Central memory CD8-positive, alpha-beta T cell (primary cell): ENCODE measurements at regions not wholly inside any gene's neighbourhood (a gene's known extent, or its start where the extent isn't known, plus 50 kb on each side); places are given as distances from the start of the nearest gene placed in this dataset.

Experiments
- ATAC-seq: fragments of 150-1000 bp; cut with Tn5 transposase; replicated peaks from 2 replicates; pipeline ENCODE4 v1.10.0; 2022; ENCODE audit warnings: mild to moderate bottlenecking, moderate FRiP score, moderate number of reproducible peaks; ENCODE audit not compliant: poor library complexity, severe bottlenecking; ENCODE audit errors: extremely low read depth
- DNase-seq, 2 donors: peaks; one replicate each; pipeline ENCODE4 v3.0.0; 2021; ENCODE audit warnings: low spot score in 2 of 2
- H3K27ac Mint-ChIP-seq: one replicate; pipeline ENCODE4 v1.8.0; 2022; ENCODE audit warnings: low read depth, mild to moderate bottlenecking, moderate library complexity, mixed read lengths
- H3K27me3 Mint-ChIP-seq: one replicate; pipeline ENCODE4 v1.8.0; 2022; ENCODE audit warnings: mixed read lengths
- H3K36me3 Mint-ChIP-seq: one replicate; pipeline ENCODE4 v1.8.0; 2022; ENCODE audit warnings: mild to moderate bottlenecking, moderate library complexity, mixed read lengths; ENCODE audit not compliant: insufficient read depth
- H3K4me1 Mint-ChIP-seq: one replicate; pipeline ENCODE4 v1.8.0; 2022; ENCODE audit warnings: mixed read lengths
- H3K4me3 Mint-ChIP-seq: one replicate; pipeline ENCODE4 v1.8.0; 2022; ENCODE audit warnings: mild to moderate bottlenecking, moderate library complexity, mixed read lengths
- H3K9me3 Mint-ChIP-seq: one replicate; pipeline ENCODE4 v1.8.0; 2022; ENCODE audit warnings: mixed read lengths

GRCh38 chr22:26797910-26798309 is 140.5 kb downstream of the MIAT start:
- Mint-ChIP-seq H3K27me3 (no peaks in the 10 kb centered on the region), H3K4me3 (no peak overlapping the region), H3K27ac (no peak overlapping the region), H3K4me1 (no peaks in the 10 kb centered on the region), H3K36me3 (peaks cover 8% of the 10 kb centered on the region), H3K9me3 (no peaks in the 10 kb centered on the region)
- DNase-seq = no peak
- ATAC-seq = no peak

GRCh38 chr22:26798462-26799065 is 141.2 kb downstream of the MIAT start:
- Mint-ChIP-seq H3K4me3 (no peak overlapping the region), H3K4me1 (no peaks in the 10 kb centered on the region), H3K27me3 (no peaks in the 10 kb centered on the region), H3K27ac (no peak overlapping the region), H3K9me3 (no peaks in the 10 kb centered on the region), H3K36me3 (peaks cover 8% of the 10 kb centered on the region)
- ATAC-seq = no peak
- DNase-seq = no peak

- Mint-ChIP-seq H3K27ac (no peak overlapping the region), H3K4me1 (no peaks in the 10 kb centered on the region), H3K36me3 (peaks cover 5% of the 10 kb centered on the region), H3K27me3 (no peaks in the 10 kb centered on the region), H3K4me3 (no peak overlapping the region), H3K9me3 (no peaks in the 10 kb centered on the region)
- DNase-seq = no peak
- no peak for ATAC-seq
Observed at GRCh38 chr22:26800858-26801257, 143.5 kb downstream of the MIAT start.

GRCh38 chr22:26801449-26801848 is 144.1 kb downstream of the MIAT start:
- H3K27me3 Mint-ChIP-seq = no peaks in the 10 kb centered on the region
- H3K4me1 Mint-ChIP-seq = no peaks in the 10 kb centered on the region
- no peak overlapping the region for H3K27ac Mint-ChIP-seq
- peaks cover 2% of the 10 kb centered on the region for H3K36me3 Mint-ChIP-seq
- no peak overlapping the region for H3K4me3 Mint-ChIP-seq
- ATAC-seq = no peak
- DNase-seq = no peak
- no peaks in the 10 kb centered on the region for H3K9me3 Mint-ChIP-seq

GRCh38 chr22:26804315-26804714 is 146.9 kb downstream of the MIAT start:
- Mint-ChIP-seq H3K27ac (no peak overlapping the region), H3K9me3 (no peaks in the 10 kb centered on the region), H3K27me3 (no peaks in the 10 kb centered on the region), H3K36me3 (peaks cover 4% of the 10 kb centered on the region), H3K4me1 (no peaks in the 10 kb centered on the region), H3K4me3 (no peak overlapping the region)
- no peak for ATAC-seq
- DNase-seq = no peak

GRCh38 chr22:26804911-26805539 is 147.6 kb downstream of the MIAT start:
- Mint-ChIP-seq H3K27me3 (no peaks in the 10 kb centered on the region), H3K27ac (no peak overlapping the region), H3K4me1 (no peaks in the 10 kb centered on the region), H3K36me3 (peaks cover 4% of the 10 kb centered on the region), H3K9me3 (no peaks in the 10 kb centered on the region), H3K4me3 (no peak overlapping the region)
- no peak for DNase-seq
- ATAC-seq = no peak

GRCh38 chr22:26806445-26807175 is 149.2 kb downstream of the MIAT start:
- Mint-ChIP-seq H3K9me3 (no peaks in the 10 kb centered on the region), H3K4me1 (no peaks in the 10 kb centered on the region), H3K36me3 (peaks cover 4% of the 10 kb centered on the region), H3K27me3 (no peaks in the 10 kb centered on the region), H3K4me3 (no peak overlapping the region), H3K27ac (no peak overlapping the region)
- DNase-seq (no peak), ATAC-seq (no peak)

GRCh38 chr22:26811647-26811992 is 154.2 kb downstream of the MIAT start:
- no peak for ATAC-seq
- no peak for DNase-seq
- H3K27ac Mint-ChIP-seq = no peak overlapping the region
- no peaks in the 10 kb centered on the region for H3K4me1 Mint-ChIP-seq
- peaks cover 2% of the 10 kb centered on the region for H3K36me3 Mint-ChIP-seq
- H3K4me3 Mint-ChIP-seq = no peak overlapping the region
- H3K9me3 Mint-ChIP-seq = no peaks in the 10 kb centered on the region
- H3K27me3 Mint-ChIP-seq = no peaks in the 10 kb centered on the region

- ATAC-seq (no peak), DNase-seq (no peak)
- Mint-ChIP-seq H3K27ac (no peak overlapping the region), H3K36me3 (peaks cover 2% of the 10 kb centered on the region), H3K9me3 (peaks cover 4% of the 10 kb centered on the region), H3K4me3 (no peak overlapping the region), H3K4me1 (no peaks in the 10 kb centered on the region), H3K27me3 (no peaks in the 10 kb centered on the region)
Observed at GRCh38 chr22:26812731-26813130, 155.3 kb downstream of the MIAT start.

GRCh38 chr22:26816726-26817125 is 159.3 kb downstream of the MIAT start:
- H3K4me1 Mint-ChIP-seq = no peaks in the 10 kb centered on the region
- H3K27me3 Mint-ChIP-seq = no peaks in the 10 kb centered on the region
- no peaks in the 10 kb centered on the region for H3K36me3 Mint-ChIP-seq
- H3K9me3 Mint-ChIP-seq = peaks cover 4% of the 10 kb centered on the region
- H3K4me3 Mint-ChIP-seq = no peak overlapping the region
- H3K27ac Mint-ChIP-seq = no peak overlapping the region
- DNase-seq = no peak
- no peak for ATAC-seq

- Mint-ChIP-seq H3K27ac (no peak overlapping the region), H3K9me3 (peaks cover 4% of the 10 kb centered on the region), H3K36me3 (no peaks in the 10 kb centered on the region), H3K4me1 (no peaks in the 10 kb centered on the region), H3K4me3 (no peak overlapping the region), H3K27me3 (no peaks in the 10 kb centered on the region)
- ATAC-seq (no peak), DNase-seq (no peak)
Observed at GRCh38 chr22:26817926-26818325, 160.5 kb downstream of the MIAT start.

- ATAC-seq = no peak
- H3K4me1 Mint-ChIP-seq = no peaks in the 10 kb centered on the region
- DNase-seq = no peak
- H3K9me3 Mint-ChIP-seq = peaks cover 4% of the 10 kb centered on the region
- H3K36me3 Mint-ChIP-seq = peaks cover 1% of the 10 kb centered on the region
- no peak overlapping the region for H3K4me3 Mint-ChIP-seq
- H3K27ac Mint-ChIP-seq = no peak overlapping the region
- no peaks in the 10 kb centered on the region for H3K27me3 Mint-ChIP-seq
Observed at GRCh38 chr22:26821854-26822253, 164.5 kb downstream of the MIAT start.

GRCh38 chr22:26822313-26822712 is 164.9 kb downstream of the MIAT start:
- H3K36me3 Mint-ChIP-seq = peaks cover 1% of the 10 kb centered on the region
- no peaks in the 10 kb centered on the region for H3K27me3 Mint-ChIP-seq
- H3K9me3 Mint-ChIP-seq = peaks cover 3% of the 10 kb centered on the region
- no peaks in the 10 kb centered on the region for H3K4me1 Mint-ChIP-seq
- H3K4me3 Mint-ChIP-seq = no peak overlapping the region
- H3K27ac Mint-ChIP-seq = no peak overlapping the region
- ATAC-seq = no peak
- no peak for DNase-seq
